MM.1S (cell line): ENCODE measurements at regions not wholly inside any gene's neighbourhood (a gene's known extent, or its start where the extent isn't known, plus 50 kb on each side); places are given as distances from the start of the nearest gene placed in this dataset.

Source experiments
- DNase-seq: peaks from one replicate; pipeline ENCODE4 v3.0.0-alpha.2; 2015
- H2AFZ ChIP-seq: fragments of 300-600 bp; sonication (generic); 2 replicates; pipeline ENCODE4 v1.6.0; 2016; ENCODE audit warnings: antibody characterized with exemption, low read length
- H3F3A ChIP-seq: fragments of 300-600 bp; sonication (generic); 2 replicates; pipeline ENCODE4 v1.6.1; 2016; ENCODE audit warnings: mild to moderate bottlenecking, antibody characterized with exemption, low read length, moderate library complexity, mixed read lengths; ENCODE audit not compliant: insufficient read depth
- H3K27ac ChIP-seq: fragments of 300-600 bp; sonication (generic); 2 replicates; pipeline ENCODE4 v1.5.1; 2016; ENCODE audit warnings: mild to moderate bottlenecking, low read length
- H3K27me3 ChIP-seq: fragments of 300-600 bp; sonication (generic); replicated peaks from 2 replicates; pipeline ENCODE4 v1.6.0; 2016; ENCODE audit warnings: low read length; ENCODE audit not compliant: insufficient read depth
- H3K36me3 ChIP-seq: fragments of 300-600 bp; sonication (generic); replicated peaks from 2 replicates; pipeline ENCODE4 v1.6.1; 2016; ENCODE audit warnings: mild to moderate bottlenecking, low read length, mixed read lengths; ENCODE audit not compliant: insufficient read depth
- H3K4me1 ChIP-seq: fragments of 300-600 bp; sonication (generic); 2 replicates; pipeline ENCODE4 v1.6.1; 2016; ENCODE audit warnings: low read length, mixed read lengths
- H3K4me2 ChIP-seq: fragments of 300-600 bp; sonication (generic); 2 replicates; pipeline ENCODE4 v1.6.0; 2016; ENCODE audit warnings: low read depth, low read length
- H3K4me3 ChIP-seq: fragments of 300-600 bp; sonication (generic); 2 replicates; pipeline ENCODE4 v1.5.1; 2016; ENCODE audit warnings: low read length, mixed read lengths
- H3K79me2 ChIP-seq: fragments of 300-600 bp; sonication (generic); 2 replicates; pipeline ENCODE4 v1.6.1; 2016; ENCODE audit warnings: mixed run types, low read length, mixed read lengths
- H3K9ac ChIP-seq: fragments of 300-600 bp; sonication (generic); 2 replicates; pipeline ENCODE4 v1.6.1; 2016; ENCODE audit warnings: low read length, mixed read lengths
- H3K9me2 ChIP-seq: fragments of 300-600 bp; sonication (generic); replicated peaks from 2 replicates; pipeline ENCODE4 v1.6.1; 2016; ENCODE audit warnings: mild to moderate bottlenecking, low read length, mixed read lengths; ENCODE audit not compliant: insufficient read depth
- H3K9me3 ChIP-seq: fragments of 300-600 bp; sonication (generic); replicated peaks from 2 replicates; pipeline ENCODE4 v1.6.1; 2016; ENCODE audit warnings: mild to moderate bottlenecking, low read length, mixed read lengths; ENCODE audit not compliant: insufficient read depth
- H4K20me1 ChIP-seq: fragments of 300-600 bp; sonication (generic); 2 replicates; pipeline ENCODE4 v1.6.1; 2016; ENCODE audit warnings: mild to moderate bottlenecking, low read length, moderate library complexity, mixed read lengths; ENCODE audit not compliant: insufficient read depth
- CTCF ChIP-seq: fragments of 300-600 bp; sonication (generic); IDR thresholded peaks from 2 replicates; pipeline ENCODE4 v1.5.1; 2016; ENCODE audit warnings: antibody characterized with exemption, low read length, mixed read lengths
- EZH2 ChIP-seq: fragments of 300-600 bp; sonication (generic); optimal IDR thresholded peaks from 2 replicates; pipeline ENCODE3; 2017; ENCODE audit warnings: low read depth, mild to moderate bottlenecking, antibody characterized with exemption, low read length, mixed read lengths
- EZH2phosphoT487 ChIP-seq: fragments of 300-600 bp; sonication (generic); IDR thresholded peaks from 2 replicates; pipeline ENCODE4 v1.6.1; 2018; ENCODE audit warnings: antibody characterized with exemption, low read length

GRCh38 chr7:93750986-93751385, 139.6 kb downstream of the TFPI2 start:
- H4K20me1 ChIP-seq = no peaks in the 10 kb centered on the region
- no peak overlapping the region for H2AFZ ChIP-seq
- H3K79me2 ChIP-seq = no peaks in the 10 kb centered on the region
- H3K4me2 ChIP-seq = no peak overlapping the region
- no peak overlapping the region for H3K9ac ChIP-seq
- H3K27ac ChIP-seq = no peak overlapping the region
- no peaks in the 10 kb centered on the region for H3K36me3 ChIP-seq
- no peaks in the 10 kb centered on the region for H3K27me3 ChIP-seq
- H3K4me1 ChIP-seq = no peaks in the 10 kb centered on the region
- TF ChIP-seq EZH2 (no peak), CTCF (no peak), EZH2phosphoT487 (no peak)
- H3K4me3 ChIP-seq = no peak overlapping the region
- H3K9me2 ChIP-seq = no peaks in the 10 kb centered on the region
- DNase-seq = no peak
- H3F3A ChIP-seq = no peaks in the 10 kb centered on the region
- H3K9me3 ChIP-seq = no peaks in the 10 kb centered on the region

GRCh38 chr7:93747019-93747418, 143.5 kb downstream of the TFPI2 start:
- Histone ChIP-seq H3K4me2 (no peak overlapping the region), H3K4me3 (no peak overlapping the region), H3K9me2 (no peaks in the 10 kb centered on the region), H3K9me3 (no peaks in the 10 kb centered on the region), H3F3A (no peaks in the 10 kb centered on the region), H2AFZ (no peak overlapping the region), H3K27me3 (no peaks in the 10 kb centered on the region), H3K36me3 (no peaks in the 10 kb centered on the region), H3K4me1 (no peaks in the 10 kb centered on the region), H3K9ac (no peak overlapping the region), H3K27ac (no peak overlapping the region), H3K79me2 (no peaks in the 10 kb centered on the region), H4K20me1 (no peaks in the 10 kb centered on the region)
- TF ChIP-seq CTCF (no peak), EZH2phosphoT487 (no peak), EZH2 (no peak)
- DNase-seq = no peak

GRCh38 chr7:93739424-93739823, 151.1 kb downstream of the TFPI2 start:
- H3F3A ChIP-seq = no peaks in the 10 kb centered on the region
- H3K27ac ChIP-seq = no peak overlapping the region
- no peak for DNase-seq
- H3K4me2 ChIP-seq = no peak overlapping the region
- no peak overlapping the region for H3K4me3 ChIP-seq
- H3K36me3 ChIP-seq = no peaks in the 10 kb centered on the region
- H3K27me3 ChIP-seq = no peaks in the 10 kb centered on the region
- no peaks in the 10 kb centered on the region for H3K4me1 ChIP-seq
- H2AFZ ChIP-seq = no peak overlapping the region
- H3K9ac ChIP-seq = no peak overlapping the region
- TF ChIP-seq EZH2phosphoT487 = no peak
- TF ChIP-seq EZH2 = no peak
- no peak for TF ChIP-seq CTCF
- no peaks in the 10 kb centered on the region for H3K9me3 ChIP-seq
- H3K9me2 ChIP-seq = no peaks in the 10 kb centered on the region
- H3K79me2 ChIP-seq = no peaks in the 10 kb centered on the region
- no peaks in the 10 kb centered on the region for H4K20me1 ChIP-seq
